ENCODE measurements at regions not wholly inside any gene's neighbourhood (a gene's known extent, or its start where the extent isn't known, plus 50 kb on each side); places are given as distances from the start of the nearest gene placed in this dataset.

DNA sequence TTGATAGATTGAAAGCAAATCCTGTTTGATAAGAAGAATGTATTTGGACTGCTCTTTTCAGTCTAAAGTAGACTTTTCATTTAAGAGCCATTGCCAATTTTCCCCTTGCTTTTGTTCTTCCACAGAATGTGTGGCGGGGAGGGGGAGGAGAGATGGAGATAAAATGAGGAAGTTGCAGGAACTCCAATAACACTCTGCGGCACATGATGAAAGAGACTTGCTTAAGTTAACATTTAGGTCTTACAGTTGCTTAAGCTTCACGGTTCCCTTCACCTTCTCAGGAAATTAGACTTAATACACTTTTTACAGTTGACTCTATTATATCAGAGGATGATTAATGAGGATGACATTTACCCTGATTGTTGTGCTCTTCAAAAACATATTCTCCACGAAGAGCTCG lies 537.3 kb downstream of the TMTC2 start:
- Histone ChIP-seq H3K27ac (no peak overlapping the region), H3K4me1 (no peaks in the 10 kb centered on the region), H3K9me3 (no peaks in the 10 kb centered on the region), H3K36me3 (no peaks in the 10 kb centered on the region), H3K4me3 (no peak overlapping the region), H3K27me3 (no peaks in the 10 kb centered on the region)
- TF ChIP-seq, protein P1, sequence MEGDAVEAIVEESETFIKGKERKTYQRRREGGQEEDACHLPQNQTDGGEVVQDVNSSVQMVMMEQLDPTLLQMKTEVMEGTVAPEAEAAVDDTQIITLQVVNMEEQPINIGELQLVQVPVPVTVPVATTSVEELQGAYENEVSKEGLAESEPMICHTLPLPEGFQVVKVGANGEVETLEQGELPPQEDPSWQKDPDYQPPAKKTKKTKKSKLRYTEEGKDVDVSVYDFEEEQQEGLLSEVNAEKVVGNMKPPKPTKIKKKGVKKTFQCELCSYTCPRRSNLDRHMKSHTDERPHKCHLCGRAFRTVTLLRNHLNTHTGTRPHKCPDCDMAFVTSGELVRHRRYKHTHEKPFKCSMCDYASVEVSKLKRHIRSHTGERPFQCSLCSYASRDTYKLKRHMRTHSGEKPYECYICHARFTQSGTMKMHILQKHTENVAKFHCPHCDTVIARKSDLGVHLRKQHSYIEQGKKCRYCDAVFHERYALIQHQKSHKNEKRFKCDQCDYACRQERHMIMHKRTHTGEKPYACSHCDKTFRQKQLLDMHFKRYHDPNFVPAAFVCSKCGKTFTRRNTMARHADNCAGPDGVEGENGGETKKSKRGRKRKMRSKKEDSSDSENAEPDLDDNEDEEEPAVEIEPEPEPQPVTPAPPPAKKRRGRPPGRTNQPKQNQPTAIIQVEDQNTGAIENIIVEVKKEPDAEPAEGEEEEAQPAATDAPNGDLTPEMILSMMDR (IDR thresholded peaks at IDR 0.05): no peak
- TF ChIP-seq EP300 (IDR thresholded peaks at IDR 0.05) (no peak), POLR2A (IDR thresholded peaks at IDR 0.05) (no peak)
- DNase-seq (ENCODE audit: low spot score in 2 of 2): no peak
- 67 to 70% methylated on average over 5 of the region's 5 CpGs for WGBS, 2 donors

GRCh38 chr12:83220774-83221173 lies 534.1 kb downstream of the TMTC2 start:
- DNase-seq (ENCODE audit: low spot score in 2 of 2): no peak
- Histone ChIP-seq H3K27me3 (no peaks in the 10 kb centered on the region), H3K9me3 (no peaks in the 10 kb centered on the region), H3K27ac (no peak overlapping the region), H3K4me1 (no peaks in the 10 kb centered on the region), H3K4me3 (no peak overlapping the region), H3K36me3 (no peaks in the 10 kb centered on the region)
- WGBS, 2 donors: 78 to 79% methylated on average over 2 of the region's 2 CpGs
- TF ChIP-seq EP300 (IDR thresholded peaks at IDR 0.05): no peak
- TF ChIP-seq, protein P1 (IDR thresholded peaks at IDR 0.05): no peak
- TF ChIP-seq POLR2A (IDR thresholded peaks at IDR 0.05): no peak

GRCh38 chr12:83216230-83216629 lies 529.5 kb downstream of the TMTC2 start:
- DNase-seq (ENCODE audit: low spot score in 2 of 2): no peak
- no peaks in the 10 kb centered on the region for H3K36me3 ChIP-seq
- TF ChIP-seq POLR2A (IDR thresholded peaks at IDR 0.05): no peak
- TF ChIP-seq, protein P1 (IDR thresholded peaks at IDR 0.05): no peak
- no peaks in the 10 kb centered on the region for H3K4me1 ChIP-seq
- WGBS, 2 donors: 83 to 84% methylated on average over 3 of the region's 3 CpGs
- H3K27me3 ChIP-seq: no peaks in the 10 kb centered on the region
- H3K4me3 ChIP-seq: no peak overlapping the region
- H3K27ac ChIP-seq: no peak overlapping the region
- no peaks in the 10 kb centered on the region for H3K9me3 ChIP-seq

GRCh38 chr12:83214185-83214584 lies 527.5 kb downstream of the TMTC2 start:
- WGBS, 2 donors: 91 to 92% methylated on average over 1 of the region's 1 CpG
- Histone ChIP-seq H3K9me3 (no peaks in the 10 kb centered on the region), H3K36me3 (no peaks in the 10 kb centered on the region), H3K4me3 (no peak overlapping the region), H3K27ac (no peak overlapping the region), H3K27me3 (no peaks in the 10 kb centered on the region), H3K4me1 (no peaks in the 10 kb centered on the region)
- TF ChIP-seq POLR2A (IDR thresholded peaks at IDR 0.05) (no peak), EP300 (IDR thresholded peaks at IDR 0.05) (no peak)
- TF ChIP-seq, protein P1 (IDR thresholded peaks at IDR 0.05): no peak
- DNase-seq (ENCODE audit: low spot score in 2 of 2): no peak

DNA sequence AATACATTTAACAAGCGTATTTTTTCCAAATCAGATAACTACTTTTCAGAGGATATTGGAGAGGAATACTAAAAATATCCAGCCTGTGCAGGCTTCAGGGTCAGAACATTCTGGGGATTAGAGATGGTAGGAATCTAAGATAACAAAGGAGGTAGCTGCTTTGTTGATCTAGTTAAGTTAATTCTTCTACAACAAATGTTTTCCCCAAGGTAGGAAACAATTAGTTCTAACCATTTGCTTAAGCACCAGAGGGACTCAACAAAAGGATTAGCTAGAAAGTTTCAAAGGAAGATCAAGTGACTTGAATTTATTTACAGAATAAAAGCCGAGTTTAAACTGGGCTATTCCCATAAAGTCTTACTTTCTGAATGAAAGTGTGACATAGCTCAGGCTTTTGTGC lies 524.2 kb downstream of the TMTC2 start:
- no peak for DNase-seq (ENCODE audit: low spot score in 2 of 2)
- TF ChIP-seq, protein P1 (IDR thresholded peaks at IDR 0.05): no peak
- TF ChIP-seq EP300 (IDR thresholded peaks at IDR 0.05) (no peak), POLR2A (IDR thresholded peaks at IDR 0.05) (no peak)
- Histone ChIP-seq H3K27me3 (no peaks in the 10 kb centered on the region), H3K4me1 (no peaks in the 10 kb centered on the region), H3K27ac (no peak overlapping the region), H3K9me3 (no peaks in the 10 kb centered on the region), H3K36me3 (no peaks in the 10 kb centered on the region), H3K4me3 (no peak overlapping the region)
- 54 to 61% methylated on average over 2 of the region's 2 CpGs for WGBS, 2 donors
